ENCODE measurements at regions not wholly inside any gene's neighbourhood (a gene's known extent, or its start where the extent isn't known, plus 50 kb on each side); places are given as distances from the start of the nearest gene placed in this dataset.
A peak's percentile ranks its signal among the peaks of the same experiment; 100 is the strongest.
"Not testable (repeated sequence)": the region's sequence is repeated elsewhere in the genome, so short reads cannot be mapped to it uniquely, and the experiment has no call there.

- DNase-seq (ENCODE audit: low spot score) (no peak), ATAC-seq (no peak)
- intact Hi-C loops (cut with DNase I) = no loop called here
Observed at GRCh38 chr9:20242510-20243189, 379.6 kb downstream of the MLLT3 start.

- no peak for DNase-seq (ENCODE audit: low spot score)
- no peak for ATAC-seq
- intact Hi-C loops (cut with DNase I) = no loop called here
Observed at GRCh38 chr9:20240498-20240897, 381.8 kb downstream of the MLLT3 start.

DNA sequence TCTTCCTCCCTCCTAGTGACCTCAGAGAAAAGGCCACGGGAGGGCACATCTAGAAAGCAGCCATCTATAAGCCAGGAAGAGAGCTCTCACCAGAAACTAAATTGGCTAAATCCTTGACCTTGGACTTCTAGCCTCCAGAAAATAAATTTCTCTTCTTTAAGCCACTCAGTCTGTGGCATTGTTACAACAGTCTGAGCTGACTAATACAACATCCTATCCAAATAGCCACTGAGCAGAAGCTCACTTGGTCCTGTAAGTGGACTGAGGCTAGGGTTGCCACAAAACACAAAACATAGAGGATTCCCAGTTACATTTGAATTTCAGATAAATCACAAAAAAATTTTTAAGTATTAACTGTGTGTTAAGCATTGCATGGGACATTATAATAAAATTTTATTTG is 383.4 kb downstream of the MLLT3 start:
- DNase-seq (ENCODE audit: low spot score) (no peak), ATAC-seq (no peak)
- intact Hi-C loops (cut with DNase I) = no loop called here

- no peak for DNase-seq (ENCODE audit: low spot score)
- no peak for ATAC-seq
- intact Hi-C loops (cut with DNase I) = no loop called here
Observed at GRCh38 chr9:20237686-20238085, 384.6 kb downstream of the MLLT3 start.

DNA sequence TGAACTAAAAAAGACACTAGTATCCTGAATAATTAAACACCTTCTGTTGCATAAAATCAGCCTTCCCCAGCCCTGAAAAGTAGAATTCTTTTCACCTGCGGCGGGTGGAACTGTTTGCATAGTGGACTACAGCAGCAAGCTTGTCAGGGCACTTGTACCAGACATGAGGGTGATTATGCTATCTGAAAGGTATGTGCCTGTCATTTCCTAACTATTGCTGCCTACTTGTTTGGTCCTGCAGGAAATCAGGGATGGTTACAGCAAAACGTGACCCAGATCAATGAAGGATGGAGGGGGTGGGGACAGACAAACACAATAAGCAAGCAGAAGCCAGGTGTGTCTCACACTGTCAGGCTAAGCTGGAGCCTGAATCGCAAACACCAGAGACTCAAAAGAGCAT is 385.6 kb downstream of the MLLT3 start:
- DNase-seq (ENCODE audit: low spot score) (no peak), ATAC-seq (no peak)
- intact Hi-C loops (cut with DNase I) = no loop called here

GRCh38 chr9:20235206-20235605 is 387.1 kb downstream of the MLLT3 start:
- DNase-seq (ENCODE audit: low spot score); ATAC-seq; intact Hi-C loops (cut with DNase I): not testable (repeated sequence)

GRCh38 chr9:20228096-20228495 is 394.2 kb downstream of the MLLT3 start:
- peak; percentile 51 for ATAC-seq
- DNase-seq (ENCODE audit: low spot score) = no peak
- intact Hi-C loops (cut with DNase I) = no loop called here

GRCh38 chr9:20227166-20227874 is 395.0 kb downstream of the MLLT3 start:
- no peak for DNase-seq (ENCODE audit: low spot score)
- no peak for ATAC-seq
- intact Hi-C loops (cut with DNase I) = no loop called here

DNA sequence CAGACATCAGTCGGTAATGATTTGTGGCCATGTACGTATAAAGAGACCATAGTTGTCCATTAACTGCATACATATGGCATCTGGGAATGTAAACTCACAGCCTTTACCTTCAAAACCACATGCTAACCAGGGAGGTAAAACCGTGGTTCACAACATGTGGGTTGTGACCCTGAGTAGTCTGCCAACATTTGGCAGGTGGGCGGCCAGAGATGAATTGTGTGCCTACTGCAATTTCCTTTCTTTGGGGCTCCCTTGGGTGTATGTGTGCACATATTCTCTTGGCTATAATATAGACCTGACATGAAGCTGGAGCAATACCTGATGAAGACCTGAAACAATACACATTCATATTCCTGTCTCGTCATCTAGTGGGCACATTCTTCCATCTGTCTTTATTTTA is 396.0 kb downstream of the MLLT3 start:
- intact Hi-C loops (cut with DNase I) = no loop called here
- DNase-seq (ENCODE audit: low spot score) (no peak), ATAC-seq (no peak)

- intact Hi-C loops (cut with DNase I) = no loop called here
- DNase-seq (ENCODE audit: low spot score) (no peak), ATAC-seq (no peak)
Observed at GRCh38 chr9:20225826-20226225, 396.5 kb downstream of the MLLT3 start.

DNA sequence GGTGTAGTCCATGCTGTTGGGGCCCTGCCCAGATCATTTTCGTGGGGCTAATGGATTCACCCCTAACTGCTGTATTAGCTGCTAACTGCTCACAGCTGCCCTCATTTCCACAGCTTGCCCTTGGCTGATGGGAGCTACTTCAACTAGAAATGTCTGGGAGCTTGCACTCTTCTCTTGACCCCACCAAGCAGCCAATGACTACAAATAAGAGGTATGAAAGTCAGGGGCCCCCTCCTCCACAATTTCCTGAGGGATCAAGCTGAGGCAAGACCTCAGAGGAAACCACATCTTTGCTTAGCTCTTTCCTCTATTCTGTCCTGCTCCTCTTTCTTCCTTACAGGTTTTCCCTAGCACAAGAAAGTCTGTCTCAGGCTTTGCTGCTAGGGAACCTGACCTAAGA is 397.5 kb downstream of the MLLT3 start:
- no peak for ATAC-seq
- intact Hi-C loops (cut with DNase I) = no loop called here
- DNase-seq (ENCODE audit: low spot score) = no peak

DNA sequence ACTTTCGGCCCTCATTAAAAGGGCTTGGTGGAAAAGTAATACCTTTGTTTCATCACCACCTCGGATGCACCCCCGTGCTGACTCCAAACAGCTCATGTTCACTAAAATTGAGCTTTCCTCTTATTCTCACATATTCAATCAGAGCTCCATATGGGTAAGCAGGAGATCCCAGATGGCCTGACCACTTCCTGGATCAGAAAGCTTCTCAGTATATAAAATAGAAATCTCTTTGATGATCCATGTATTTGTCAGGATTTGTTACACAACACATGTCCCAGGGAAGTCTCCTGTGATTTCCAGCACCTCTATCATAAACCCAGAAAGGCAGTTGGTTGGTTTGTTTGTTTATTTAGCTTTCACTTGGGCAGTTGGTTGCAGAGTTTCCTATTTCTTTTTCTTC is 402.0 kb downstream of the MLLT3 start:
- intact Hi-C loops (cut with DNase I) = no loop called here
- DNase-seq (ENCODE audit: low spot score) (no peak), ATAC-seq (no peak)

DNA sequence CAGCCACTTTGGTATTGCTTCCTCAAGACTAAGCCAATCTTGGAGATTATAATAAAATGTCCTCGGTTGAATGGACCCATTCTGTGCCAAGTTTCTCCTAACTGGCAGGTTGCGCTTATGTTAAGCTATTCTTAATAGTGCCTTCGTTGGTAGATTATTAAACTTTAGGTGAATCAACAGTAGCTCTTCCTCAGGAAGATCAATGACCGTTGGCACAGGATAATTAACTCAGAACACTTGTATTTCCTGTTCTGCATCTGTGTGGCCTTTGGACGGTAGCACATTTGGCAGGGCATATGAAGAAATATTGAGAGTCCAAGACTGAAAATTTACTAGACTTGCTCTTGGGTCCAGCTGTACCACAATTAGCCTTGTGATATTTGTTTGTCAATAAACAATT is 402.9 kb downstream of the MLLT3 start:
- ATAC-seq = no peak
- intact Hi-C loops (cut with DNase I) = no loop called here
- DNase-seq (ENCODE audit: low spot score) = no peak

GRCh38 chr9:20217596-20217995 is 404.7 kb downstream of the MLLT3 start:
- intact Hi-C loops (cut with DNase I) = no loop called here
- ATAC-seq (no peak), DNase-seq (ENCODE audit: low spot score) (no peak)

GRCh38 chr9:20216438-20216837 is 405.9 kb downstream of the MLLT3 start:
- no peak for ATAC-seq
- intact Hi-C loops (cut with DNase I) = no loop called here

GRCh38 chr9:20215552-20215951 is 406.7 kb downstream of the MLLT3 start:
- ATAC-seq = no peak
- intact Hi-C loops (cut with DNase I) = no loop called here
- no peak for DNase-seq (ENCODE audit: low spot score)

More at GRCh38 chr9:20216438-20216837, 405.9 kb downstream of the MLLT3 start:
- DNase-seq (ENCODE audit: low spot score) = no peak

- intact Hi-C loops (cut with DNase I) = no loop called here
- DNase-seq (ENCODE audit: low spot score) = no peak
- no peak for ATAC-seq
Observed at GRCh38 chr9:20212806-20213205, 409.5 kb downstream of the MLLT3 start.

GRCh38 chr9:20209391-20210340 is 412.6 kb downstream of the MLLT3 start:
- DNase-seq (ENCODE audit: low spot score) (no peak), ATAC-seq (no peak)
- intact Hi-C loops (cut with DNase I) = no loop called here

DNA sequence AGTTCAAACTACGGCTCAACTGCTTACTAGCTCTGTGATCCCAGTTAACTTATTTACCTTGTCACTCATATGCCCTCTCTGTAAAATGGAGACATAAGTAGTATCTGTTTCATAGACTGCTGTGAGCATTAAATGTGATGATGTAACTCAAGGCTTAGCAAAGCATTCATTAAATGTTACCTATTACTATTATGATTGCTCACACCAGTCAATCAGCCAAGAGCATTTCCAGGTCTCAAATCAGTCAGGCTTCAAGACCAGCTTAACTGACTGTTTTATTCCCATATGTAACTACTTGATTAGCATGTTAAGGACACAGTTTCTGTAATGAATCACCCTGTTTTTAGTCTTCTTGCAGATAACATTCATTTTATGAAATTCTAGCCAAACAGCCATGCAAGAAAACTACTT is 413.3 kb downstream of the MLLT3 start:
- intact Hi-C loops (cut with DNase I) = no loop called here
- ATAC-seq = no peak
- DNase-seq (ENCODE audit: low spot score) = no peak

- intact Hi-C loops (cut with DNase I) = no loop called here
- DNase-seq (ENCODE audit: low spot score) (no peak), ATAC-seq (no peak)
Observed at GRCh38 chr9:20208226-20208625, 414.1 kb downstream of the MLLT3 start.
